SHP77 (cell line): ENCODE measurements at regions not wholly inside any gene's neighbourhood (a gene's known extent, or its start where the extent isn't known, plus 50 kb on each side); places are given as distances from the start of the nearest gene placed in this dataset.
"Not testable (repeated sequence)": the region's sequence is repeated elsewhere in the genome, so short reads cannot be mapped to it uniquely, and the experiment has no call there.

Experiments
- DNase-seq, 2 experiments: peaks; one replicate each; lab custom pipeline; 2025; lab: John Stamatoyannopoulos, UW

GRCh38 chr2:123609077-123609476 lies 416.0 kb upstream of the CNTNAP5 start:
- no peak for DNase-seq

DNA sequence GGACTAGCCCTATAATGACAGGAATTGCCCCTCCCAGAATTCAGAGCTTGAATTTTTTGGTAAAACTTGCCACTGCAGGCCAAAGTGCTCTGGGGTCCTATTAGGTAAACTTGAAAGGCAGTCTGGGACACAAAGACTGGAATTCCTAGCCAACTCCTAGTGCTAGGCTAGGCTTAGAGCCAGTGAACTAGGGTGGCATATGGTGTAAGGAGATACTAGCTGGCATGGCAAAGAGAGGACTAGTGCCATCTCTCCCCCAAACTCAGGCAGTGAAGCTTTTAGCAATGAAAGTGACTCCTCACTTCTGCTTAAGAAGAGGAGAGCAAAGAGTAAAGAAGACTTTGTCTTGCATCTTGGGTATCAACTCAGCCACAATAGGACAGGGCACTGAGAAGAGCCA lies 410.5 kb upstream of the CNTNAP5 start:
- DNase-seq = no peak

DNA sequence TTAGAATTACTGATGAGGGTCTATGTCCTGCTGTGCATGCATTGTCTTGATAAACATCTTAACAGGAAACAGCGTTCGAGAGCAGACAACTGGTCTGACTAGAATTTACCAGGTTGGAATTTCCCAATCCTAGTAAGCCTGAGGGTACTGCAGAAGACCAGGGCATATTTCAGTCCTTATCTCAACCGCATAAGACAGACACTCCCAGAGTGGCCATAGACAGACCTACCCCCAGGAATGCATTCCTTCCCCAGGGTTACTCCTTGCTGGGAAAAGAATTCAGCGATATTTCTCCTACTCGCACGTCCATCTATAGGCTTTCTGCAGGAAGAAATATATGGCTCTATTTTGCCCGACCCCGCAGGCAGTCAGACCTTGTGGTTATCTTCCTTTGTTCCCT lies 406.4 kb upstream of the CNTNAP5 start:
- not testable (repeated sequence) for DNase-seq

DNA sequence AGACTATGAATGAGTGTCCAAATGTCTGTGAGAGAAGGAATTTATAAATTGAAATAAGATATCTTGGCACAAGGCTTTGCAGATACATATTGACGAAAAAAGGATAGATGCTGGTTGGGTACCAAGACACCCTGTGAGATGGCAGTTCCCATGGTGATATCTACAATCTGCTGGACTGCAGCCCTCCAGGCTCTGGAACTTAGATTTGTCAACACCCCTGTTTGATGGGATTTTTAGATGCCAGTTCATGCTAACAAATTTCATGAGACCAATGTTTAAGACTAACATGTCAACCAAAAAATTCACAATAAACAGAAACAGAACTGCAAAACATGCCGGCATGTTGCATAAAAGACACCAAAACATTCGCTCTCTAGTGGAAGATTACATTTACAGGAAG lies 400.3 kb upstream of the CNTNAP5 start:
- no peak for DNase-seq

DNA sequence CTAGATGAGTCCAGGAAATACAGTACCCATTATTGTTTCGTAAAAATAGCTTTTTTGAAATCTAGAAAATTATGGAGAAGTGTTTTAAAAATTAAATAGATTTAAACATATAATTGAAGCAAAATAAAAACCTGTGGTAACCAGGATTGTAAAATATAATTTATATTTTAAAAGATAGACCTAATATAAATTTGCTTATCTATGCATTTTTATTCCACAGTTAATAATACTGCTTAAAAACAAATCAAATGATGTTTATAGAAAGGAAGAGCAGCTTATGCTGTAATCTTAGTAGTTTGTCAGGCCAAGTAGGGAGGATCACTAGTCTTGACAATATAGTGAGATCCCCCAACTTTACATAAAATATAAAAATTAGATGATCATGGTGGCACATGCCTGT lies 388.9 kb upstream of the CNTNAP5 start:
- DNase-seq = no peak

- no peak for DNase-seq
Observed at GRCh38 chr2:123640685-123641335, 384.3 kb upstream of the CNTNAP5 start.

DNA sequence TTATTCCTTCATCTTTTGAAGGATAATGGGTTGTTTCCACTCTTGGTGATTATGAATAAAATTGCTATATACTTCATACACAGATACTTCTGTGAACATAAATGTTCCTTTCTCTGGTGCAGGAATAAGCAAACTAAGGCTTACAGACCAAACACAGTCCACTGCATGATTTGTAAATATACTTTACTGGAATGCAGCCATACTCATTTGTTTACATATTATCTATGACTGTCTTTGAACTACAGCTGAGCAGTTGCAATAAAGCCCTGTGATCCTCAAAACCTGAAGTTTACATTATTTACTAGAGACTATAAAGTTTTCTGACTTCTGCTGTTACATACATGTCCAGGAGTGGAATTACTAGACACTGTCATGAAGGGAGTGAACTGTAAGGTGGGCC lies 381.0 kb upstream of the CNTNAP5 start:
- DNase-seq = no peak

GRCh38 chr2:123648016-123648415 lies 377.1 kb upstream of the CNTNAP5 start:
- no peak for DNase-seq

DNA sequence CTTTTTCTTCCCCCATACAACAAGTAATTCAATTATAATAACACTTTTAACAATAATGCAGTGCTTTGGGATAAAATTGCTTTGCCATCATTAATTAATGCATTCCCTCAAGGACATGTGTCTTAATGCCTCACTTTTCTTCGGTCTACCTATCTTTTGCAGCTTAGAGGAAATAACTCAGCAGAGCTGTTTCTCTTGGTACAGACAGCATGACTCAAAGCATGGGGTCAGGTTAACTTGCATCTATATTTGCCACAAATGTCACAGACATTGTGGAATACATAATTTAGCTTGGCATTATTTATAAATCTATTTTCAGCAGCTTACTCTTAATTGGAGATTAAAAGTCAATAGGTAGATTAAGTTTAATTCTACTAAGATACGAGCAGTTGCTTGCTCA lies 376.1 kb upstream of the CNTNAP5 start:
- DNase-seq = no peak

- no peak for DNase-seq
Observed at GRCh38 chr2:123651151-123651550, 373.9 kb upstream of the CNTNAP5 start.

- DNase-seq = no peak
Observed at GRCh38 chr2:123652320-123652719, 372.8 kb upstream of the CNTNAP5 start.

GRCh38 chr2:123656590-123656989 lies 368.5 kb upstream of the CNTNAP5 start:
- no peak for DNase-seq

GRCh38 chr2:123659120-123659519 lies 366.0 kb upstream of the CNTNAP5 start:
- no peak for DNase-seq

- no peak for DNase-seq
Observed at GRCh38 chr2:123670286-123670685, 354.8 kb upstream of the CNTNAP5 start.

- DNase-seq = not testable (repeated sequence)
Observed at GRCh38 chr2:123683797-123684196, 341.3 kb upstream of the CNTNAP5 start.

- no peak for DNase-seq
Observed at GRCh38 chr2:123687064-123687463, 338.0 kb upstream of the CNTNAP5 start.

DNA sequence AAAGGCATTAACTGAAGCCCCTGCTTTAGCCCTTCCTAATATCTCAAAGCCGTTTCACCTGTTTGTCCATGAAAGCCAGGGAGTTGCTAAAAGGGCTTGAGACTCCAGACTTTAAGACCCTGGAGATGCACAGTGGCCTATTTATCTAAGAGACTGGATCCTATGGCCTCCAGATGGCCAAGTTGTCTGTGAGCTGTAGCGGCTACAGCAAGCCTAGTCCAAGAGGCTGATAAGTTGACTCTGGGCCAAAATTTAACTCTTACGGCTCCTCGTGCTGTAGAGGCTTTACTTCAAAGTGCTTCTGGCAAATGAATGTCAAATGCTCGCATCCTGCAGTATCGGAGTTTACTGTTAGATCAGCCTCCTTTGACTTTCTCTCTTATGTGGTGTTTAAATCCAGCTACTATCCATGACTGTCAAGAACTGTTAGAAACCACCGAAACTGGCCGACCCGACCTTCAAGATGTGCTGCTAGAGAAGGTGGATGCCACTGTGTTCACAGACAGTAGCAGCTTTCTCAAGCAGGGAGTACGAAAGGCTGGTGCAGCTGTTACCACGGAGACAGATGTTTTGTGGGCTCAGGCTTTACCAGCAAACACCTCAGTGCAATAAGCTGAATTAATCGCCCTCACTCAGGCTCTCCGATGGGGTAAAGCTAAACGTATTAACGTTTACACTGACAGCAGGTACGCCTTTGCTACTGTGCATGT lies 336.7 kb upstream of the CNTNAP5 start:
- DNase-seq = no peak

DNA sequence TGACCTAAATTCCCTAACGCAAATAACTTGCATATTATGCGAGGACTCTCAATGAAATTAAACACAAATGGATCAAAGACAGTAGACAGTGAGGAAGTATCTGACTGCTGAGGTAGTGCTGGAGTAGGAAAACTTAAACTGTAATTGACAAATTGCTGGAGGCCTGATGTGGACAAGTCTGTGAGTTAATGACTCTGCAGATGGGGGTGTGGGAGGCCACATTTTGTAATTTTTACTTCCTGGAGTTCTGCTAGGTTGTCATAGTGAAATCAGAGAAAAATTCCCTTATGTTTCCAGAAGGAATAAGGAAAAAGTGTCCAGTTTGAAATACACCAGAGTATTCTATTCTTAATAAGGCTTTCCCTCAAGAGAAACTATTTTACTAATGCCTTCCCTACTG lies 333.0 kb upstream of the CNTNAP5 start:
- no peak for DNase-seq

- DNase-seq = no peak
Observed at GRCh38 chr2:123693836-123694235, 331.3 kb upstream of the CNTNAP5 start.

DNA sequence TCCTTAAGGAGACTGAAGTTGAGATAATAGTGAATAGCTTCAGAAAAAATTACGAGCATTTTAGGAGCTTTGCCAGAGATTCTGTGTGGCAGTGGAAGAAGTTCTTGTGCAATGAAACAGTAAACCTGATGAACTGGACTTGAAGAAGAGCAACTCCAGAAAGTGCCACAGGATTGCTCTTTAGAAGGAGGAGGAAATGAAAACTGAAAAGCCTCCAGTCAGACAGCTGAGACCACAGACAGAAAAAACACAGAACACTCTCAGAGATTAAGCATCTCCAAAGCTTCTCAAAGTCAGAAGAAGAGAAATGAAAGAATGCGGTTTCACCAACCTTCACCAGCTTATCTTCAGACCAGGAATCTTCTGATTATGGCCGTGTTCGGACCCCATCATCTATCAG lies 329.7 kb upstream of the CNTNAP5 start:
- DNase-seq = no peak

GRCh38 chr2:123696021-123696420 lies 329.1 kb upstream of the CNTNAP5 start:
- DNase-seq = no peak

DNA sequence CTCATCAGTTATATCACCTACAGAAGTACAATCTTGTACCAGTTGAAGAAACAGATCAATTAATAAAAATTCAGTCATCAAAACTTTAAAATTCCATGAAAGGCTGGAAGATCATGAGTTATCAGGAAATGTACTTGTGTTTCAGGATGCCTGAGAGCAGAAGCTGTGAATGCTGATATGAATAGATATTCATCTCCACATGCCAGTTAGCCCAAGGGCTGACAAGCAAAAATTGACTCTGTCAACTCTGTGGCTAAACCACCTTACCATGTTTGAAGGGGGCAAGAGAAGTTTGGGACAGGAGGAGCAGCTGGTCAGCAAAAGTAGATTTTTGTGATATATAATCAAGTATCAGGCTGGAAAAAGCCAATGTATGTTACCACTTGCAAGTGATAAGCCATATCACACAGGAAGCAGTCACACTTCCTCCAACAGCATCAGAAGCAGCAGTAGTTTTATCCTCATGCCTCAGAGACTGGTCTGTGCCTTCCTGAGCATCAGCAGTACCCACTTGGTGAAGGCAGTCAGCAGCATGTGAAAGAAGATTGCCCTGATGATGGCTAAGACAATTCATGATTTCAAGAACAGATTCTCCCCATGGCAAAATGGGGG lies 328.2 kb upstream of the CNTNAP5 start:
- no peak for DNase-seq

- no peak for DNase-seq
Observed at GRCh38 chr2:123715467-123715982, 309.6 kb upstream of the CNTNAP5 start.
